IMR-90 (cell line): ENCODE measurements at regions not wholly inside any gene's neighbourhood (a gene's known extent, or its start where the extent isn't known, plus 50 kb on each side); places are given as distances from the start of the nearest gene placed in this dataset.

Experiments
- ATAC-seq: fragments of 200-7000 bp; cut with Tn5 transposase; 2 replicates; pipeline ENCODE4 v1.9.1; 2020; ENCODE audit warnings: low read depth, mild to moderate bottlenecking, moderate library complexity
- BruUV-seq: library from RNA; stranded (reverse); fragments of 400-500 nt; replicated peaks from 2 replicates; lab custom pipeline; 2021; lab: Mats Ljungman, UMichigan
- CTCF ChIA-PET: fragments of 300-600 bp; formaldehyde crosslinking; extraction: SDS; loops from one replicate; lab custom pipeline; 2021; ENCODE audit warnings: antibody characterized with exemption; lab: Yijun Ruan, JAX
- POLR2A ChIA-PET: fragments of 300-600 bp; sonication (Branson Sonifier 250); formaldehyde crosslinking; loops from one replicate; lab custom pipeline; 2022; ENCODE audit warnings: antibody characterized with exemption; ENCODE audit not compliant: unreplicated experiment; lab: Charles Lee
- DNase-seq: peaks from one replicate; pipeline ENCODE4 v3.0.0; 2013
- H2AFZ ChIP-seq: replicated peaks from 2 replicates; pipeline ENCODE3; 2013; ENCODE audit warnings: low read length, mild to moderate bottlenecking; ENCODE audit not compliant: poor library complexity
- H2AK5ac ChIP-seq: 2 replicates; pipeline ENCODE4 v1.6.1; 2013; ENCODE audit warnings: low read depth, low read length, inconsistent platforms
- H2AK9ac ChIP-seq: replicated peaks from 2 replicates; pipeline ENCODE3; 2013; ENCODE audit warnings: mild to moderate bottlenecking, low read depth, low read length, moderate library complexity; ENCODE audit not compliant: poor library complexity
- H2BK120ac ChIP-seq: 2 replicates; pipeline ENCODE4 v1.6.1; 2013; ENCODE audit warnings: low read depth, low read length, inconsistent platforms
- H2BK15ac ChIP-seq: 3 replicates; pipeline ENCODE4 v1.6.1; 2013; ENCODE audit warnings: low read depth, low read length, inconsistent platforms
- H2BK20ac ChIP-seq: 2 replicates; pipeline ENCODE4 v1.6.1; 2013; ENCODE audit warnings: low read depth, mild to moderate bottlenecking, inconsistent platforms, low read length, moderate library complexity
- H2BK5ac ChIP-seq: 2 replicates; pipeline ENCODE4 v1.6.1; 2013; ENCODE audit warnings: mild to moderate bottlenecking, low read depth, low read length, inconsistent platforms; ENCODE audit not compliant: poor library complexity, severe bottlenecking
- H3K14ac ChIP-seq: replicated peaks from 2 replicates; pipeline ENCODE4 v1.6.1; 2013; ENCODE audit warnings: low read depth, low read length, inconsistent platforms
- H3K18ac ChIP-seq: 2 replicates; pipeline ENCODE4 v1.6.1; 2013; ENCODE audit warnings: low read depth, low read length, control low read depth
- H3K23ac ChIP-seq: 2 replicates; pipeline ENCODE4 v1.6.1; 2013; ENCODE audit warnings: low read depth, low read length, inconsistent platforms
- H3K27ac ChIP-seq: 2 replicates; pipeline ENCODE4 v1.5.1; 2013; ENCODE audit warnings: mild to moderate bottlenecking, control low read depth, low read length; ENCODE audit not compliant: insufficient read depth
- H3K27me3 ChIP-seq: 2 replicates; pipeline ENCODE4 v1.6.1; 2013; ENCODE audit warnings: low read length; ENCODE audit not compliant: control insufficient read depth, insufficient read depth
- H3K36me3 ChIP-seq: 2 replicates; pipeline ENCODE4 v1.6.1; 2013; ENCODE audit warnings: low read length, mixed read lengths; ENCODE audit not compliant: control insufficient read depth, insufficient read depth
- H3K4ac ChIP-seq: 2 replicates; pipeline ENCODE4 v1.6.1; 2013; ENCODE audit warnings: low read depth, low read length, inconsistent platforms
- H3K4me1 ChIP-seq: 2 replicates; pipeline ENCODE4 v1.6.1; 2013; ENCODE audit warnings: low read length, mixed read lengths; ENCODE audit not compliant: control insufficient read depth, insufficient read depth
- H3K4me2 ChIP-seq: 2 replicates; pipeline ENCODE4 v1.6.1; 2013; ENCODE audit warnings: low read depth, mild to moderate bottlenecking, control low read depth, low read length, moderate library complexity
- H3K4me3 ChIP-seq: 2 replicates; pipeline ENCODE4 v1.5.1; 2013; ENCODE audit warnings: low read depth, mild to moderate bottlenecking, control low read depth, low read length, moderate library complexity; ENCODE audit not compliant: insufficient read depth
- H3K56ac ChIP-seq: 2 replicates; pipeline ENCODE4 v1.6.1; 2013; ENCODE audit warnings: low read length, inconsistent platforms; ENCODE audit not compliant: insufficient read depth; ENCODE audit errors: extremely low read depth
- H3K79me1 ChIP-seq, 2 experiments: 2 replicates each; pipeline ENCODE4 v1.6.1; 2013; ENCODE audit warnings: low read length in 2 of 2, inconsistent platforms in 1 of 2, low read depth in 1 of 2
- H3K9ac ChIP-seq: 2 replicates; pipeline ENCODE4 v1.6.1; 2013; ENCODE audit warnings: low read depth, low read length, control low read depth
- H3K9me1 ChIP-seq: 2 replicates; pipeline ENCODE4 v1.6.1; 2013; ENCODE audit warnings: low read length, inconsistent platforms; ENCODE audit not compliant: insufficient read depth
- H3K9me3 ChIP-seq: 2 replicates; pipeline ENCODE4 v1.6.1; 2013; ENCODE audit warnings: low read length; ENCODE audit not compliant: control insufficient read depth, insufficient read depth
- H4K20me1 ChIP-seq: 2 replicates; pipeline ENCODE4 v1.6.1; 2013; ENCODE audit warnings: low read length, inconsistent platforms; ENCODE audit not compliant: insufficient read depth
- H4K5ac ChIP-seq: 2 replicates; pipeline ENCODE4 v1.6.1; 2013; ENCODE audit warnings: mild to moderate bottlenecking, low read depth, low read length, control low read depth
- H4K8ac ChIP-seq, 2 experiments: 2 replicates each; pipeline ENCODE4 v1.6.1; 2013; ENCODE audit warnings: low read depth in 2 of 2, low read length in 2 of 2, control low read depth in 1 of 2, inconsistent platforms in 1 of 2
- H4K91ac ChIP-seq: 2 replicates; pipeline ENCODE4 v1.6.1; 2013; ENCODE audit warnings: low read depth, low read length, inconsistent platforms; ENCODE audit not compliant: insufficient read depth
- MAFK ChIP-seq: IDR thresholded peaks from 2 replicates; pipeline ENCODE4 v1.6.1; 2012; ENCODE audit warnings: low read depth, low read length, improper control_type of control experiment
- MAZ ChIP-seq: IDR thresholded peaks from 2 replicates; pipeline ENCODE4 v1.6.1; 2012; ENCODE audit warnings: low read depth, mild to moderate bottlenecking, low read length, improper control_type of control experiment, moderate library complexity, borderline replicate concordance
- POLR2A ChIP-seq: IDR thresholded peaks from 2 replicates; pipeline ENCODE4 v1.6.1; 2012; ENCODE audit warnings: mild to moderate bottlenecking, low read depth, low read length
- RAD21 ChIP-seq: IDR thresholded peaks from 2 replicates; pipeline ENCODE4 v1.6.1; 2012; ENCODE audit warnings: low read length, improper control_type of control experiment
- SMC3 ChIP-seq: fragments of 150-350 bp; IDR thresholded peaks from 2 replicates; pipeline ENCODE4 v1.6.1; 2016; ENCODE audit warnings: low read depth, mild to moderate bottlenecking, antibody characterized with exemption, low read length, moderate library complexity
- WGBS, 2 experiments: methylation state at CpG; one replicate each; pipeline versions ENCODE4 v1.1.5 to v1.1.7; 2013; ENCODE audit warnings: missing lambda C conversion rate in 2 of 2; ENCODE audit not compliant: insufficient read length in 1 of 2; ENCODE audit errors: extremely low coverage in 2 of 2; 5-methylcytosine and 5-hydroxymethylcytosine counted together
- dilution Hi-C: fragments of 300-500 bp; cut with HindIII; formaldehyde crosslinking; loops from one replicate; pipeline ENCODE4 v1.14.3; 2018; ENCODE audit warnings: low sequenced_read_pairs; ENCODE audit not compliant: unreplicated experiment
- in situ Hi-C: fragments of 300-500 bp; cut with MboI; formaldehyde crosslinking; loops from 3 replicates; pipeline ENCODE4 v1.14.3; 2019; ENCODE audit warnings: low sequenced_read_pairs, inconsistent platforms, mixed read lengths
- intact Hi-C: fragments of 100-400 bp; cut with micrococcal nuclease; formaldehyde crosslinking; loops from 2 replicates; pipeline ENCODE4 v1.10.0; 2022

- intact Hi-C loops, result loop anchor here (2.0 kb wide), 1 partner anchor 15 kb away; no protein-coding TSS in a partner anchor
- H4K91ac ChIP-seq, result peak overlapping the region; percentile 81; the same call in 1 of the 2 replicates
- peak overlapping the region; percentile 33; the same call in 1 of the 2 replicates for H3K27ac ChIP-seq
- peak overlapping the region; percentile 87 for H2BK20ac ChIP-seq
- peak overlapping the region; percentile 33; the same call in 1 of the 2 replicates for H3K9ac ChIP-seq
- H2AK9ac ChIP-seq, result no peak overlapping the region
- H4K8ac ChIP-seq, result peak overlapping the region; percentile 76 to 79
- H2AK5ac ChIP-seq, result peak overlapping the region; percentile 8; the same call in 1 of the 2 replicates
- H2BK120ac ChIP-seq, result peak overlapping the region; percentile 91
- no peak overlapping the region for H3K4me3 ChIP-seq
- TF ChIP-seq RAD21 (no peak), POLR2A (no peak), MAZ (no peak), SMC3 (no peak), MAFK (no peak)
- H3K79me1 ChIP-seq, result no peaks in the 10 kb centered on the region
- POLR2A ChIA-PET, result interaction anchor here (0.9 to 1.2 kb wide), 2 partner anchors 60 to 68 kb away, joined by 4 read pairs; no protein-coding TSS in a partner anchor
- no peaks in the 10 kb centered on the region for H3K36me3 ChIP-seq
- peak overlapping the region; percentile 83; the same call in 1 of the 2 replicates for H3K4ac ChIP-seq
- H3K9me1 ChIP-seq, result peaks cover 8% of the 10 kb centered on the region
- CTCF ChIA-PET, result interaction anchor here (0.6 to 1.9 kb wide), 8 partner anchors 11 to 377 kb away, joined by 3 to 8 read pairs (median 3); no protein-coding TSS in a partner anchor
- ATAC-seq, result no peak
- peak overlapping the region; percentile 95 for H3K18ac ChIP-seq
- dilution Hi-C loops, result no loop called here
- no peaks in the 10 kb centered on the region for H3K9me3 ChIP-seq
- H3K23ac ChIP-seq, result peak overlapping the region; percentile 19
- H4K5ac ChIP-seq, result peak overlapping the region; percentile 94
- H3K14ac ChIP-seq, result peak overlapping the region; percentile 84
- H3K4me2 ChIP-seq, result no peak overlapping the region
- peak overlapping the region; percentile 89 for H2BK15ac ChIP-seq
- in situ Hi-C loops, result no loop called here
- WGBS, 2 experiments, result no CpG with 5 or more reads among the region's 2 CpGs
- H3K56ac ChIP-seq, result peak overlapping the region; percentile 62
- no peaks in the 10 kb centered on the region for H4K20me1 ChIP-seq
- no peaks in the 10 kb centered on the region for H3K27me3 ChIP-seq
- H2BK5ac ChIP-seq, result peak overlapping the region; percentile 79
- no TSS peak for BruUV-seq
- DNase-seq, result no peak
- H3K4me1 ChIP-seq, result peaks cover 24% of the 10 kb centered on the region
- no peak overlapping the region for H2AFZ ChIP-seq
Observed at GRCh38 chr3:170741756-170742529, 128.1 kb downstream of the RPL22L1 start.
